Ecto neural progenitor cell (in vitro differentiated cells): ENCODE measurements at regions not wholly inside any gene's neighbourhood (a gene's known extent, or its start where the extent isn't known, plus 50 kb on each side); places are given as distances from the start of the nearest gene placed in this dataset.
A peak's percentile ranks its signal among the peaks of the same experiment; 100 is the strongest.

Source experiments
- DNase-seq: peaks from one replicate; pipeline ENCODE4 v3.0.0-alpha.2; 2018; ENCODE audit warnings: low spot score

- no peak for DNase-seq
These were observed 53.8 kb downstream of the ADM start for GRCh38 chr11:10358696-10359095.

- no peak for DNase-seq
These were observed 54.3 kb downstream of the ADM start for GRCh38 chr11:10359171-10359570.

- no peak for DNase-seq
These were observed 56.0 kb downstream of the ADM start for GRCh38 chr11:10360835-10361234.

GRCh38 chr11:10365045-10365444, 60.2 kb downstream of the ADM start:
- no peak for DNase-seq

GRCh38 chr11:10366568-10367331, 61.9 kb downstream of the ADM start:
- peak; percentile 82 for DNase-seq

GRCh38 chr11:10371926-10372641, 67.2 kb downstream of the ADM start:
- no peak for DNase-seq

- DNase-seq, result no peak
These were observed 68.5 kb downstream of the ADM start for GRCh38 chr11:10373340-10373739.

GRCh38 chr11:10373929-10374328, 69.1 kb downstream of the ADM start:
- DNase-seq, result no peak

GRCh38 chr11:10374386-10374785, 69.5 kb downstream of the ADM start:
- no peak for DNase-seq

- no peak for DNase-seq
These were observed 70.6 kb downstream of the ADM start for GRCh38 chr11:10375280-10375971.

GRCh38 chr11:10376061-10376460, 71.2 kb downstream of the ADM start:
- DNase-seq, result no peak

- DNase-seq, result no peak
These were observed 72.3 kb downstream of the ADM start for GRCh38 chr11:10377183-10377582.

GRCh38 chr11:10378362-10378761, 73.5 kb downstream of the ADM start:
- DNase-seq, result peak; percentile 27

- no peak for DNase-seq
These were observed 74.1 kb downstream of the ADM start for GRCh38 chr11:10379022-10379421.

- DNase-seq, result no peak
These were observed 74.6 kb downstream of the ADM start for GRCh38 chr11:10379426-10379825.

- DNase-seq, result no peak
These were observed 75.0 kb upstream of the AMPD3 start for GRCh38 chr11:10379871-10380568.

- DNase-seq, result no peak
These were observed 74.1 kb upstream of the AMPD3 start for GRCh38 chr11:10380921-10381320.

- no peak for DNase-seq
These were observed 73.3 kb upstream of the AMPD3 start for GRCh38 chr11:10381736-10382135.

- peak; percentile 47 for DNase-seq
These were observed 72.5 kb upstream of the AMPD3 start for GRCh38 chr11:10382518-10382917.

GRCh38 chr11:10385696-10386095, 69.4 kb upstream of the AMPD3 start:
- peak; percentile 32 for DNase-seq

- DNase-seq, result no peak
These were observed 68.7 kb upstream of the AMPD3 start for GRCh38 chr11:10386361-10386760.

- DNase-seq, result no peak
These were observed 68.2 kb upstream of the AMPD3 start for GRCh38 chr11:10386861-10387205.
